ENCODE measurements at regions not wholly inside any gene's neighbourhood (a gene's known extent, or its start where the extent isn't known, plus 50 kb on each side); places are given as distances from the start of the nearest gene placed in this dataset.

GRCh38 chr11:71201936-71202597 is 50.3 kb downstream of the SHANK2 start:
- no peak for DNase-seq

GRCh38 chr11:71201231-71201630 is 51.1 kb downstream of the SHANK2 start:
- DNase-seq: no peak

DNA sequence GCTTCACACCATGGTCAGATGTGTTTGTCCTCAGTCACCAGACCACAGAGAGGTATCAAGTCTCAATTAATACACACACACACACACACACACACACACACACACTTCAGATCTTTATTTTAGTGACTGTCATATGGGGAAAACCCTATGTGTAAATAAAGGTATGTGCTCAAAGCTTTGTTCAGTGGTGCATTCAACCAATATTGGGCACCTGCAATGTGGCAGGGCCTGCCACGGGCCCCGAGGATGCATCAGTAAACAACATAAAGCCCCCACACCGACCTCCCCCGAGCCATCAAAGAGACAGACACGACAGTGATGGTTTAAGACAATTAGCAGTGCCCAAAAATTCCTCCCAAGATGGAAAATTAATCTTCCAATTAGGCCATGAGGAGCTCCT is 51.6 kb downstream of the SHANK2 start:
- no peak for DNase-seq

DNA sequence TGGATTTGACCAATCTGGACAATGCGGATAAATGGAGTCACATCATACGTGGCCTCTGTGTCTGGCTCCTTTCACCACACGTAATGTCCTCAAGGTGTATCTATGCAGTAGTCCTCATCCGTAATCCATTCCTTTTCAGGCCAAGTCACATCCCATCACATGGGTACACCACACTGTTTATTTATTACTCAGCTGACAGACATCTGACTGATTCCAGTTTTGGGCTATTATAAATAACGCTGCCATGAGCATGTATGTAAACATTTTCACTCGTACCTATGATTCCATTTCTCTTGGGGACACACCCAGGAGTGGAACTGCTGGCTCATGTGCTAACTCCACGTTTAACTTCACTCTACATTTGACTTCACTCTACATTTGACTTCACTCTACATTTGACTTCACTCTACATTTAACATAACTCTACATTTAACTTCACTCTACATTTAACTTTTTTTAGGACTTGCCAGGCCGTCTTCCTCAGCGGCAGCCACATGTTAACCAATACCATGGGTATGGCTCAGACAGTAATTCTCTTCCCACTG is 52.1 kb downstream of the SHANK2 start:
- no peak for DNase-seq

DNA sequence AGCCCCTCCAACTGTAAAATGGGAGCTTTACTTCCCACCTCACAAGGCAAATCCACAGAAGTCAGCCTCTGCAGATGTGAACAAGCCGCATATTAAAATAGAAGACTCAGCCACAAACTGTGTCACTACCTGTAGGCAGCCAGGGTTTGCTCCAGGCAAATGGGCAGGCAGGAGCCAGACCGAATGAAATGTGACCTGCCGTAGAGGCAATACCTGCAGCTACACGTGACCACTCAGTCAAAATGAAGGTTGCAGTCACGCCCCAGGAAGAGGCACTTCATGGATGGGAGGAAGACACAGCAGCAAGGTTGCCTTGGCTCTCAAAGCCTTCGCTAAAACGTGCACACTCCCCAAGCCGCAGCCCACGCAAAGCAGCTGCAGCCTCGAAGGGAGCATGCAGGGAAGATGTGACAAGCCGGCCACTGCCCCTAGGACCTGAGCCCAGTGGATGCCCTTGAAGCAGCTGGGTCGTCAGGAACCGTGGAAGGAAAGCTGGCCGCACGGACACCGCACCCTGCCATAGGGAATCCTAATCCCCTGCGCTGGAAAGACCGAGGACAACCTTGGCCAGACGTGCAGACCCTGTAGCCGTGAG is 53.1 kb downstream of the SHANK2 start:
- DNase-seq: no peak

- no peak for DNase-seq
These were observed 53.6 kb downstream of the SHANK2 start for GRCh38 chr11:71198823-71199165.

GRCh38 chr11:71198141-71198822 is 54.1 kb downstream of the SHANK2 start:
- no peak for DNase-seq

GRCh38 chr11:71197096-71197495 is 55.3 kb downstream of the SHANK2 start:
- DNase-seq: no peak

DNA sequence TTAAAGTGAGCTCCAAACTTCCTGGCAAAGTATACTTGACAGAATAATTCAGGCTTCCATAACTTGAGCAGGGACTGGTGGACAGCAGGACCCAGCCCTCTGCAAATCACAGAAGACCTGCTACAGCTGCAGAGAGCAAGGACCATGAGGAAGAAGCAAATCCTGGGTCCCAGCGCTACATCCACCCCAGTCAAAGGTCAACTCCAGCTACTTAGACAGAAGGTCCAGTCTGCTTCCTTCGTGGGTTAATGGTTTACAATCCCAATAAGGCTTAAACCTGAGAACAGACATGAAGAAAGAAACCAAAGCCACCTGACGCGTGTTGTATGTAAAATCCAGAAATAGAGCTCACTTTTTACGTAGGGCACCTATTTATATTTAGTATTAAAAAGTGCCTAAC is 57.7 kb downstream of the SHANK2 start:
- no peak for DNase-seq

DNA sequence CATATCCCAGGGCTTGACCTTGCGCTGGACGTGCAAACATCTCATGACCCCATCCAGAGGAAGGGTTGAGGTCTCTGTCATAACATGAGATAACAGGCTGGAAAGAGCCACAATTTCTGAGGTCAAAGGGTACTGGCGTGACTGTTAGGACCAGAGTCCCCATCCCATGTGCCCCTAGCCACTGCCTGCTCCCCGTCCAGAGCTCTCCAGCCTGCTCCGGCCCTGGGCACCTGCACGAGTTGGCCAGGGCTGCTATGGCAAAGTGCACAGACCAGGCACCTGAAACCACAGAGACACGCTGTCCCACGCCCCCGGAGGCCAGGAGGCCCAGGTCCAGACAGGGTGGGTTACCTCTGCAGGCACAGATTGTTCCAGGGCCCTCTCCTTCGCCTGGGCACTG is 58.9 kb downstream of the SHANK2 start:
- no peak for DNase-seq

GRCh38 chr11:71192629-71193028 is 59.7 kb downstream of the SHANK2 start:
- DNase-seq: no peak

DNA sequence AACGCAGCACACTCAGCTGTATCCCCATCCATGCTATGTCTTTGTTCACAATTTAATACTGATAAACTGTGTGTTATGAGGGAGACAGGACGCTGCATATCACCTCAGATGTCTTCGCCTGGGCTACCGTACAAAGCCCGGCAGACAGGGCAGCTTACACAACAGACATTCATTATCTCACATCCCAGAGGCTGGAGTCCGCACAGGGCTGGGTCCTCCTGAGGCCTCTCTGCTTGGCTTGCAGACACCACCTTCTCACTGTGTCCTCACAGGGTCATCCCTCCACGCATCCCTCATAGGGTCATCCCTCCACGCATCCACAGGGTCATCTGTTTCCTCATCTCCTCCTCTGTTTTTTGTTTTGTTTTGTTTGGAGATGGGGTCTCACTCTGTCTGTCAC is 61.2 kb downstream of the SHANK2 start:
- DNase-seq: no peak

DNA sequence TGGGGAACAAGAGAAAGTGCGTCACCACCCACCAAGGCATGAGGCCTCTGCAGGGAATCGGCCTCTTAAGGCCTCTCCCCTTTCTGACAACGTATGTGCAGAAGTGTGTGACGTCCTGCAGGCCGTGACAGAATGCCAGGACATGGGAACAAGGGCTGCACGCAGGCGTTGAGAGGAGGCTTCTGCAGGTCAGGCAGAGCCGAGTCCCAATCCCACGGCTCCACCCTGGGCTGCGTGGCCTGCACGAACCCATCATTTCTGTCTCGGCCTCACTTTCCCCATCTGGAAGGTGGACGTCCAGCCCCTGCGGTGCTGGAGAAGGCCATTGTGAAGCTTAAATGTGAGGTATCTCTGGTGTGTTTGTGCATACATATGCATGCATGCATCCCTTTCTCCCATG is 61.8 kb downstream of the SHANK2 start:
- DNase-seq: no peak

DNA sequence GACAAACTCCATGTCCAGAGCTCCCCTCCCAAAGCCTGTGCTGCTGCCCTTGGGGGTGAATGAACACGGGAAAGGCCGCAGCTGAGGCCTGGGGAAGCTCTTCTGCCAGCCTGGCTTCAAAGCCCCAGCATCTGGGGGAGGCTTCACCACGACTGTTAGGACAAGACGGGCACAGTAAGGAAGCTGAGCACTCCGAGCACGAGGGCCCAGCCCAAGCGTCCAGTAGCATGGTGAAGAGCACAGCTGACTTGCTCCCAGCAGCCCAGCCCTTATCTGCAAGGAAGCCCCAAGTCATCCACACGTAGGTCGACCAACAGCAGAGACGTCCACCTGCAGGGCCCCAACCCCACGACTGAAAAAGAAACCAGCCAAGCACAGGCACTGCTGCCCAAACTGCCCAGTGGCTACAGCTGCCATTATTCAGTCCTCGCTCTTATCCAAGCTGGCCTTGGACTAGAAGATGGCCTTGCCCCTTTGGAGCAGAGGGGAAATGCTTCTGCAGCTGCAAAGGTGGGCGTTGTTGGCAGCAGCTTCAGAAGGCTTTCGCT is 62.5 kb downstream of the SHANK2 start:
- DNase-seq: no peak

DNA sequence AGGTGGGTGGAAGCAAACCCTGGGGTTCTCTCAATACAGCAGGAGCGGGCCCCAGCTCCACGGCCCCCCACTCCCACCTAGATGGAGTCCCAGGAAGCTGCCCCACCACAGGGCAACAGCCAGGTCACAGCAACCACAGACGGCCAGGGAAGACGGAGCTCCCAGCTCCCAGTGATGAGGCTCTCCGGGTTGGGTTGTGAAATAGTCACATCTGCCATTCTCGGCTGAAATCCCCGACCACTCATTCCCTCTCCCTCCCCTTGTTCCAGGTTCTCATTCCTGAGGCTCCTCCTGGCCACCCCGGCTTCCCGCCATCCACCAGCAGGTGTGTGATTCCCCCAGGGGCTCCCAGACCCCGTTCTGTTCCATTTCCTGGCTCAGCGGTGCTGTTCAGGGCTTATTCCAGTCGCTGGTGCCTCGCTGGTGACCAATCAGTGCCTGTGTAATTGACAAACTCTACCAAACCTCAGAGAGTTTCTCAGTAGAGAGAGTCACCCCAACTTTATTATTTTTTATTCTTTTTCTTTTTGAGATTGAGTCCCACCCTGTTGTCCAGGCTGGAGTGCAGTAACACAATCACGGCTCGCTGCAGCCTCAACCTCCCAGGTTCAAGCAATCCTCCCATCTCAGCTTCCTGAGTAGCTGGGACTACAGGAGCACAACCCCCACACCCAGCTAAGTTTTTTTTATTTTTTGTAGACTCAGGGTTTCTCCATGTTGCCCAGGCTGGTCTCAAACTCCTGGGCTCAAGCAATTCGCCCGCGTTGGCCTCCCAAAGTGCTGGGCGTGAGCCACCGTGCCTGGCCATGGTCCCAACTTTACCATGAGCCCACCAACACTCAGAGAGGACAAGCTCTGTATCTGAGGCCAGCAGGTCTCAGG is 63.2 kb downstream of the SHANK2 start:
- no peak for DNase-seq

DNA sequence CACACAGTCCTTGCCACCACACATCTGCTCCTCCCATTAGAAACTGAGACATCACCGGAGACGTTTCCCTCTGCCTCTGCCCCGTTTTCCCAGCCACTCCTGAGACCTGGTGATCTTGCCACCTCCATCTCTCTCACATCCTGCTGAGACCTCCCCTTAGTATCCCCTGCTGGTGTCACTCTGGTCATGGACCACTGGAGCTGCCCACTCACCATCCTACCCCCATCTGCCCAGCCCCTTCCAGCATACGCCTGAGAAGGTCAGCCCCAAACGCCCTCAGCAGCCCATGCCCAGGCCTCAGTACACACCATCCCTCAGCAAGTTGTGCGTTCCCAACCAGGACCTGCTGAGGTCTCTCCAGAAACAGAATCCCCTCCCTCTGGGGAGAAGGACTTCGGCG is 64.3 kb downstream of the SHANK2 start:
- no peak for DNase-seq

- DNase-seq: no peak
These were observed 65.6 kb downstream of the SHANK2 start for GRCh38 chr11:71186806-71187205.

DNA sequence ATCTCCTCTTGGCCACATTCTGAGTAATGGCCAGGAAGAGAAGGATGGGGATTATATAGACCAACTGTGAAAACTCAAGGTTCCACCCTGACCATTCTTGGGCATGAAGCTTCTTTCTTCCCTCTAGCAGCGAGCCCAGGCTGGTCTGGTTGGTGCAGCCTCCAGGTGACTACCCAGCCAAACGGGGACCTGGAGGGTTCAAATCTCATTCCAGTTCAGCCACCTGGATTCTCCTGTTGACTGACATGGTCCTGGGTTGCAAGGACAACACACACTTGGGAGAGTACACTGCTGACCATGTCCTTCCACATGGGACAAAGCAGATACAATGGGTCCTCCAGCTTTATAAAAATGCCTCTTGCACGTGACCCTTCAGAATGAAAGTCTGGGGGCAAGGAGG is 67.0 kb downstream of the SHANK2 start:
- DNase-seq: no peak

GRCh38 chr11:71184421-71185210 is 67.8 kb downstream of the SHANK2 start:
- DNase-seq: no peak

DNA sequence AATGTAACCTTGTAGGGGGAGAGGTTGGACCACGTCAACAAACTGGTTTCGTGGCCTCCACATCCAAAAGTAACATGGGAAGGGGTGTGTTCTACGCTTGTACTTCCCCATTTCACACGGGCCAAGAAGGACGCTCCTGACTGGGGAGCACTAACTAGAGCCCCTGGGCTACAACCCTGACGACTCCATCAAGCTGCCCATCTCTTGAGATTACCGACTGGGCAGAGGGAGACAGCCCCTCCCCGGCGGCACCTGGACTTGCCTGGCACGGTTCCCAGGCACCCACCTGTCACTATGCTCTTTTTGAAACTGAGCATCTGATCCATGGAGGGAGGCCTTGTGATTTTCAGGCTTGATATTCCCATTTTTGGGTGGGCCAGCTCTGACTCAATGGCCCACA is 68.5 kb downstream of the SHANK2 start:
- DNase-seq: no peak

DNA sequence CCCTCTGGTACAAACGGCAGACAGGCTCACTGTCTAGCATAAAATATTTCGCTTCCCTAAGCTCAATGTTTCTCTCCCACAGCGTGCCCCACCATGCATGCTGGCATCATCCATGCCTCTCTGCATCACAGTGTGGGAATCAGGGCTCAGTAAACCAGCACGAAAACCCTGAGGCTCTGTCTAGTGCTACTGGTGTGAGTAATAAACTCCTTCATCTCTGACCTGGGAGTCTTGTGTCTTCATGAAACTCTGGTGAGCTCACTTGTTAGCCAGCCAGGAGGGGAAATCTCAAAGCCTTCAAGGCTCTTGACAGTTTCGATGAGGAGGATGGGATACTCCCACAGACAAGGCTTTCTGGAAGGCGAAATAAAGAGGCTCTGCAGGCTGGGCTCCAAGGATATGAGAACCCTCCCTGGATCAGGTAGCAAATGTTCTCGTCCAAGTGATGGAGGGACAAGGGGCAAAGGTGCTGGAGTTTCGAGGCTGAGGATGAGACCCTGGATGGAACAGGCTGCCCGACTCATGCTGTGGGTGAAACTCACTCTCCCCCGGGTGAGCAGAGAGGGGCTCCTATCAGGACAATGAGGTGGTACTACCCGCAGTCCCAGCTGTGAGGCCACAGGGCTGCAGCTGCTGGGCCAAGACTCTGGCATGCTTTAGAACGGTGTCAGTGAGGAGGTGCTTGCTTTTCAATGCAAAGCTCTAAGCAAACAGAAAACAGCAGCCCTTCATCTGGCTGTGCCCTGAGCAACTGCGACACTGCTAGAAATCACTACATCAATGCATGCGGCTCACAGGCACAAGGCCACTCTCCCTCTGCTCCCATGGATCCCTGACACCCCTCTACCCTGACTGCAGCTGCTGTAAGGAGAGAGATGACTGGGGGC is 69.3 kb downstream of the SHANK2 start:
- DNase-seq: no peak

All from CD4-positive, alpha-beta T cell treated with Interleukin-1 beta for 1 hour (primary cell).